CD4-positive, alpha-beta memory T cell (primary cell): ENCODE measurements at regions not wholly inside any gene's neighbourhood (a gene's known extent, or its start where the extent isn't known, plus 50 kb on each side); places are given as distances from the start of the nearest gene placed in this dataset.

Experiments
- CTCF ChIA-PET: fragments of 350-600 bp; sonication (Branson Sonifier 250); formaldehyde crosslinking; loops from one replicate; lab custom pipeline; 2021; ENCODE audit warnings: inconsistent platforms; ENCODE audit not compliant: partially characterized antibody; lab: Charles Lee
- POLR2A ChIA-PET: fragments of 350-600 bp; sonication (Branson Sonifier 250); formaldehyde crosslinking; loops from one replicate; lab custom pipeline; 2021; ENCODE audit not compliant: partially characterized antibody; lab: Charles Lee
- DNase-seq, 5 donors: peaks; one replicate each; pipeline versions ENCODE4 v3.0.0 to v3.0.0-alpha.2; 2020 to 2022; ENCODE audit warnings: mixed read lengths in 1 of 5
- H3K27ac ChIP-seq: one replicate; pipeline ENCODE4 v1.7.0; 2013; ENCODE audit warnings: low read depth, low read length
- H3K27me3 ChIP-seq: 2 replicates; pipeline ENCODE4 v1.7.0; 2013; ENCODE audit warnings: mild to moderate bottlenecking, low read length, moderate library complexity; ENCODE audit not compliant: insufficient read depth
- H3K36me3 ChIP-seq: 2 replicates; pipeline ENCODE4 v1.7.0; 2013; ENCODE audit warnings: mild to moderate bottlenecking, low read length, moderate library complexity; ENCODE audit not compliant: insufficient read depth
- H3K4me1 ChIP-seq: 2 replicates; pipeline ENCODE4 v1.7.0; 2013; ENCODE audit warnings: mild to moderate bottlenecking, low read length, moderate library complexity; ENCODE audit not compliant: insufficient read depth
- H3K4me3 ChIP-seq, 2 donors: one replicate each; pipeline ENCODE4 v1.7.0; 2013; ENCODE audit warnings: low read length in 2 of 2, mild to moderate bottlenecking in 1 of 2
- H3K9me3 ChIP-seq, 2 donors: one replicate each; pipeline ENCODE4 v1.7.0; 2013; ENCODE audit warnings: low read length in 2 of 2, control low read depth in 1 of 2; ENCODE audit not compliant: control insufficient read depth in 1 of 2
- H3K27ac Mint-ChIP-seq, 7 donors: one replicate each; pipeline ENCODE4 v1.8.0; 2020 to 2021; ENCODE audit warnings: mixed read lengths in 7 of 7, mild to moderate bottlenecking in 6 of 7, inconsistent platforms in 3 of 7, moderate library complexity in 3 of 7
- H3K27me3 Mint-ChIP-seq, 2 donors: one replicate each; pipeline ENCODE4 v1.8.0; 2020 to 2021; ENCODE audit warnings: mixed read lengths in 2 of 2
- H3K36me3 Mint-ChIP-seq, 2 donors: one replicate each; pipeline ENCODE4 v1.8.0; 2020 to 2021; ENCODE audit warnings: mixed read lengths in 2 of 2, inconsistent platforms in 1 of 2, mild to moderate bottlenecking in 1 of 2
- H3K4me1 Mint-ChIP-seq, 4 donors: one replicate each; pipeline ENCODE4 v1.8.0; 2020 to 2021; ENCODE audit warnings: mixed read lengths in 4 of 4, mild to moderate bottlenecking in 1 of 4
- H3K4me3 Mint-ChIP-seq, 8 donors: one replicate each; pipeline ENCODE4 v1.8.0; 2020 to 2021; ENCODE audit warnings: mixed read lengths in 8 of 8, mild to moderate bottlenecking in 7 of 8, moderate library complexity in 6 of 8, inconsistent platforms in 3 of 8
- H3K9me3 Mint-ChIP-seq, 8 donors: one replicate each; pipeline ENCODE4 v1.8.0; 2020 to 2021; ENCODE audit warnings: mixed read lengths in 8 of 8, mild to moderate bottlenecking in 5 of 8, inconsistent platforms in 3 of 8, moderate library complexity in 1 of 8
- intact Hi-C: fragments of 100-400 bp; cut with micrococcal nuclease; formaldehyde crosslinking; loops from one replicate; pipeline ENCODE4 v1.15.1; 2023

DNA sequence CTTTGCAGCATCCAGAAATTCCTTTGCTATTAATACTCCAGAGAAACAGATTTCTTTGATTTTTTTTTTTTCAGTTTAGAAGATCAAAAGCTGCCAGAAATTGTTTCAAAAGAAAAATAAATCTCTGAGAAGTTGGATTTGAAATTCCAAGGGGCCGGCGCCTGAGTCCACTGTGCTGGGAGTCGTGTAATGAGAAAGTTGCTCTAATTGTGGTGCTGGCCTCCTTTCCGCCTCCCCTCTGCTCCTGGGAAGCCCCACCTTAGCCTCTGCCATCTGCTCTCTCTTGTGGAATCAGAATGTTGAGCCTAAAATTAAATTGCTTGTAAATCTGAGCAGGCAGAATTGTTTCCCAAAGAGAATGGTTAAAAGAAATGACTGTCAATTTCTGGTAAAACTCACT lies 93.3 kb downstream of the EMX2 start:
- Mint-ChIP-seq H3K27ac (no peak overlapping the region), H3K36me3 (no peaks in the 10 kb centered on the region), H3K9me3 (peaks cover 0 to 3% (median 0%) of the 10 kb centered on the region in 8 donors), H3K4me1 (no peaks in the 10 kb centered on the region), H3K27me3 (peaks cover 0 to 8% of the 10 kb centered on the region in 2 donors), H3K4me3 (no peak overlapping the region)
- no peak overlapping the region for H3K4me3 ChIP-seq
- POLR2A ChIA-PET = no interaction called here
- no peaks in the 10 kb centered on the region for H3K27me3 ChIP-seq
- no peak for DNase-seq
- H3K27ac ChIP-seq = no peak overlapping the region
- H3K36me3 ChIP-seq = no peaks in the 10 kb centered on the region
- H3K9me3 ChIP-seq = no peaks in the 10 kb centered on the region
- CTCF ChIA-PET = interaction anchor here (1.0 kb wide), 1 partner anchor 54 kb away, joined by 4 read pairs; no protein-coding TSS in a partner anchor
- no peaks in the 10 kb centered on the region for H3K4me1 ChIP-seq
- intact Hi-C loops = no loop called here

DNA sequence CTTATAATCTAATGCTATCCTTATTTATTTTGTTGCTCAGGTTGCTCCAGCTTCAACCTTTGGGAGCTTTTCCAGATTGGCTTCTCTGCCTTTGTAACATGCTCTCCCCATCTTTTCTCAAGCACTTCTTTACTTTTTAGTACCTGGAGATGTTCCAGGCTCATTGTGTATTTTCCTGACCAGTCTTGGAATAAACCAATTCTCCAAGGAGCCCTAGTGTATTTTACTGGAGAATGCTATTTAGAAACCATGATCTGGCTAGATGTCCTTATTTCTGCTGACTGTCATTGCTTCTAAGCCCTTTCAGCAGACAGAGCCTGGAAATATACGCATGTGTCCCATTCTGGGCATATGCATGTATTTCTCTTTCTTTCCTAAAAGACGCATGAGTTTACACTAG lies 95.7 kb downstream of the EMX2 start:
- DNase-seq = no peak
- H3K27ac ChIP-seq = no peak overlapping the region
- no peaks in the 10 kb centered on the region for H3K4me1 Mint-ChIP-seq
- peaks cover 0 to 2% (median 0%) of the 10 kb centered on the region in 8 donors for H3K9me3 Mint-ChIP-seq
- H3K4me3 Mint-ChIP-seq = no peak overlapping the region
- no peaks in the 10 kb centered on the region for H3K36me3 ChIP-seq
- POLR2A ChIA-PET = no interaction called here
- no peaks in the 10 kb centered on the region for H3K27me3 ChIP-seq
- intact Hi-C loops = no loop called here
- no peak overlapping the region for H3K27ac Mint-ChIP-seq
- no peaks in the 10 kb centered on the region for H3K36me3 Mint-ChIP-seq
- H3K27me3 Mint-ChIP-seq = peaks cover 5 to 10% of the 10 kb centered on the region in 2 donors
- no peaks in the 10 kb centered on the region for H3K9me3 ChIP-seq
- no peak overlapping the region for H3K4me3 ChIP-seq
- CTCF ChIA-PET = no interaction called here
- no peaks in the 10 kb centered on the region for H3K4me1 ChIP-seq

DNA sequence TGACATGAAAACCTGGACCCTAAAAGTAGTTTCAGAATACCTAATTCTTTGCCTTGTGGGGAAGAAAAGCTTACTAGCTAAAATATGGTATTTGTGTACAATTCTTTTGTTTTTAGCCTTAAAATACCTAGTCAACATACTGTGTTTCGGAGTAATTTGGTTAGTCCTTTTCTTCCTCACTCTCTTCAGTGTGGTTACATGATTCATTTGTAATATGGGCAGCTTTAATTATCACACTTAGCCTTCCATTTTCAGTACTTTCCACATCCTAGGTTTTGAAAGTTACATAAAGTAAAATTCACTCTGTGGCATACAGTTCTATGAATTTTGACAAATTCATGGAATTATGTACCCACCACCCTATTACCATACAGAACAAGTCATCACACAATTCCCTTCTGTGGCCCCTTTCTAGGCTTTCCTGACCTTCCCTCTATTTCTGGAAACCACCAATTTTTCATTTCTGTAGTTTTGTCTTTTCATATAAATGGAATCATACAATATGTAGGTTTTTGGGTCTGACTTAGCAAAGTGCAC lies 96.2 kb downstream of the EMX2 start:
- no peak overlapping the region for H3K27ac ChIP-seq
- CTCF ChIA-PET = no interaction called here
- H3K9me3 Mint-ChIP-seq = peaks cover 0 to 2% (median 0%) of the 10 kb centered on the region in 8 donors
- intact Hi-C loops = no loop called here
- DNase-seq = no peak
- H3K4me1 ChIP-seq = no peaks in the 10 kb centered on the region
- H3K4me1 Mint-ChIP-seq = no peaks in the 10 kb centered on the region
- H3K27me3 ChIP-seq = no peaks in the 10 kb centered on the region
- POLR2A ChIA-PET = no interaction called here
- no peaks in the 10 kb centered on the region for H3K36me3 Mint-ChIP-seq
- H3K4me3 Mint-ChIP-seq = no peak overlapping the region
- H3K9me3 ChIP-seq = no peaks in the 10 kb centered on the region
- H3K36me3 ChIP-seq = no peaks in the 10 kb centered on the region
- peaks cover 5 to 12% of the 10 kb centered on the region in 2 donors for H3K27me3 Mint-ChIP-seq
- no peak overlapping the region for H3K27ac Mint-ChIP-seq
- no peak overlapping the region for H3K4me3 ChIP-seq

DNA sequence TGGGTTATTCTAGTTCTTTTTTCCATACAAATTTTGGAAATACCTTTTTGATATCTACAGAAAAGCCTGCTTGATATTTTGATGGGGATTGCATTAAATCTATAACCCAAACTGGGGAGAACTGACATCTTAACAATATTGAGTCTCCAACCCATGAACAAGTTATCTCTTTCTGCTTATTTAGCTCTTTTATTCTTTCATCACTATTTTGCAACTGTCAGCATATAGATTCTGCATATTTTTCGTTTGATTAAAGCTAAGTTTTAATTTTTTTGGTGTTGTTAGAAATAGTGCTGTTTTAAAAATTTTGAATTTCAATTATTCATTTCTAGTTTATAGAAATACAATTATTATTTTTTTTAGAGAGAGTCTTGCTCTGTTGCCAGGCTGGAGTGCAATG lies 97.9 kb downstream of the EMX2 start:
- H3K27me3 Mint-ChIP-seq = peaks cover 7 to 9% of the 10 kb centered on the region in 2 donors
- H3K9me3 Mint-ChIP-seq = peaks cover 0 to 3% (median 0%) of the 10 kb centered on the region in 8 donors
- DNase-seq = no peak
- no peaks in the 10 kb centered on the region for H3K4me1 Mint-ChIP-seq
- POLR2A ChIA-PET = no interaction called here
- no peak overlapping the region for H3K4me3 Mint-ChIP-seq
- no peaks in the 10 kb centered on the region for H3K9me3 ChIP-seq
- no peaks in the 10 kb centered on the region for H3K36me3 ChIP-seq
- H3K27ac ChIP-seq = no peak overlapping the region
- CTCF ChIA-PET = no interaction called here
- H3K27ac Mint-ChIP-seq = no peak overlapping the region
- no peaks in the 10 kb centered on the region for H3K27me3 ChIP-seq
- H3K4me1 ChIP-seq = no peaks in the 10 kb centered on the region
- intact Hi-C loops = no loop called here
- no peak overlapping the region for H3K4me3 ChIP-seq
- H3K36me3 Mint-ChIP-seq = no peaks in the 10 kb centered on the region

DNA sequence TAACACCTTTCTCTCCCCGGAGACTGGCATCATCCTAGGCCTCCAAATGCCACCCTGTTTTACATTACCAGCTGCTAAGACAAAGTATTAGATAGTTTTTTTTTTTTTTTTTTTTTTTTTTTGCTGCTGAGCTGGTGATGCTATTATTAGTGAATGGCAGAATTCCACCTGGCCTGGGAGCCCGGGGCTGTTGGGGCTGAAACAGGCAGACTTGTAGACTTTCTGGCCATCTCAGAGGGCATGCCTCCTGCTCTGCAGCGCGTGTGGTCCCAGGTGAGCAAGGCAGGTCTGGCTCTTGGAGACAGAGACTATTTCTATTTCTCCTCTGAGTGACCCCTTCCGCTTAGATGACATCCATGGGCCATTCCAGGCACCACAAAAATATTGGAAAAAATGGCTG lies 104.2 kb downstream of the EMX2 start:
- Mint-ChIP-seq H3K9me3 (peaks cover 3 to 9% (median 5%) of the 10 kb centered on the region in 8 donors), H3K4me1 (no peaks in the 10 kb centered on the region), H3K27ac (no peak overlapping the region), H3K27me3 (peaks cover 3 to 13% of the 10 kb centered on the region in 2 donors), H3K36me3 (no peaks in the 10 kb centered on the region), H3K4me3 (no peak overlapping the region)
- no peak overlapping the region for H3K27ac ChIP-seq
- H3K4me1 ChIP-seq = no peaks in the 10 kb centered on the region
- CTCF ChIA-PET = no interaction called here
- no peaks in the 10 kb centered on the region for H3K27me3 ChIP-seq
- no peak for DNase-seq
- no peaks in the 10 kb centered on the region for H3K9me3 ChIP-seq
- intact Hi-C loops = no loop called here
- POLR2A ChIA-PET = no interaction called here
- no peak overlapping the region for H3K4me3 ChIP-seq
- H3K36me3 ChIP-seq = no peaks in the 10 kb centered on the region

DNA sequence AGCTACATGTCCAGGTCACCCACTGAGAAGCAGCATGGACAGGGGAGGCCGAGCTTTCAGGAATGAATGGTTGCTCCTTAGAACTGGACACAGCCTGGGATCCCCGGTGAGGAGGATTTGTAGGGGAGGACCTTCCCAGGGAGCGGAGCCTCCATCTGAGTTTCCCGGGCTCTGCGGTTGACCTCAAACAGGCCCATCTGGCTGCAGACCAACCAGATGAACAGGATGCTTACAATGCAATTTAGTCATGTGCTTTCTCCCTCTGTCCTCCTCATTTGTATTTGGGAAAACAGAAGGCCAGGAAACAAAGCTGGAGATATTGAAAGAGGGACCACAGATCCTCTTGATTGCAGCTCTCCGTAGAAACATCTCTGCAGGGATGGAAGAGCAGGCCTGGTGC lies 104.8 kb downstream of the EMX2 start:
- peaks cover 2 to 8% of the 10 kb centered on the region in 2 donors for H3K27me3 Mint-ChIP-seq
- ChIA-PET POLR2A (no interaction called here), CTCF (no interaction called here)
- no peaks in the 10 kb centered on the region for H3K4me1 Mint-ChIP-seq
- no peaks in the 10 kb centered on the region for H3K9me3 ChIP-seq
- H3K9me3 Mint-ChIP-seq = peaks cover 3 to 9% (median 5%) of the 10 kb centered on the region in 8 donors
- no peaks in the 10 kb centered on the region for H3K36me3 Mint-ChIP-seq
- no peak overlapping the region for H3K27ac ChIP-seq
- DNase-seq = no peak
- H3K36me3 ChIP-seq = no peaks in the 10 kb centered on the region
- no peak overlapping the region for H3K4me3 Mint-ChIP-seq
- no peaks in the 10 kb centered on the region for H3K4me1 ChIP-seq
- H3K27ac Mint-ChIP-seq = no peak overlapping the region
- H3K27me3 ChIP-seq = no peaks in the 10 kb centered on the region
- no peak overlapping the region for H3K4me3 ChIP-seq
- intact Hi-C loops = no loop called here

DNA sequence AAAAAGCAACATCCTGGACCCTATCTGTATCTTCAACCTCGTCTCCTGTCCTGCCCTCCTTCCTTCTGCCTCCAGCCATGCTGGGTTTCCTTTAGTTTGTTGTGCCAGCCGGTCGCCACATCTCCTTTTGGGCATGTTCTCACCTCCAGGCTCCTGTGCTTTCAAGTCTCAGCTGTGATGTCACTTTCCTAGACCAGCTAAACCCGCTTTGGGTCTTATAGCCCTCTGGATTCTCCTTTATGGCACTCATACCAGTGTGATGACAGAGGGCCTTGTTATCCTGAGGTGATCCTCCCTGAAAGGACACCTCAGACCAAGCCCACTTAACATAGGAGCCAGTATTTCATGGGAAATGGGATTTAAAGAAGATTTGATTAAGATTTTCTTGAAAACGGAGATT lies 108.6 kb downstream of the EMX2 start:
- intact Hi-C loops = no loop called here
- Mint-ChIP-seq H3K4me1 (no peaks in the 10 kb centered on the region), H3K9me3 (peaks cover 3 to 29% (median 12%) of the 10 kb centered on the region in 8 donors), H3K4me3 (no peak overlapping the region), H3K27me3 (peaks cover 0 to 4% of the 10 kb centered on the region in 2 donors), H3K36me3 (no peaks in the 10 kb centered on the region), H3K27ac (peak overlapping the region in 1 of 7 donors; percentile 8)
- Histone ChIP-seq H3K36me3 (no peaks in the 10 kb centered on the region), H3K27me3 (no peaks in the 10 kb centered on the region), H3K4me3 (no peak overlapping the region), H3K27ac (no peak overlapping the region), H3K4me1 (no peaks in the 10 kb centered on the region), H3K9me3 (no peaks in the 10 kb centered on the region)
- CTCF ChIA-PET = no interaction called here
- no peak for DNase-seq
- POLR2A ChIA-PET = no interaction called here
